Chondrocyte (in vitro differentiated cells): ENCODE measurements at regions not wholly inside any gene's neighbourhood (a gene's known extent, or its start where the extent isn't known, plus 50 kb on each side); places are given as distances from the start of the nearest gene placed in this dataset.
"Not testable (repeated sequence)": the region's sequence is repeated elsewhere in the genome, so short reads cannot be mapped to it uniquely, and the experiment has no call there.

Experiments
- DNase-seq: peaks from one replicate; pipeline ENCODE4 v3.0.0; 2021; ENCODE audit warnings: mixed read lengths, low spot score
- H3K27ac Mint-ChIP-seq: one replicate; pipeline ENCODE4 v1.8.0; 2021; ENCODE audit warnings: mild to moderate bottlenecking, moderate library complexity, mixed read lengths; ENCODE audit not compliant: unreplicated experiment
- H3K27me3 Mint-ChIP-seq: 2 replicates; pipeline ENCODE4 v1.8.0; 2021; ENCODE audit warnings: low read depth, mixed read lengths
- H3K36me3 Mint-ChIP-seq: 2 replicates; pipeline ENCODE4 v1.8.0; 2021; ENCODE audit warnings: low read depth, mixed read lengths
- H3K4me1 Mint-ChIP-seq: 2 replicates; pipeline ENCODE4 v1.8.0; 2021; ENCODE audit warnings: low read depth, mild to moderate bottlenecking, mixed read lengths
- H3K4me3 Mint-ChIP-seq: one replicate; pipeline ENCODE4 v1.8.0; 2021; ENCODE audit warnings: mild to moderate bottlenecking, moderate library complexity, mixed read lengths; ENCODE audit not compliant: unreplicated experiment
- H3K9me3 Mint-ChIP-seq: 2 replicates; pipeline ENCODE4 v1.8.0; 2021; ENCODE audit warnings: low read depth, mixed read lengths
- TF ChIP-seq, protein P1 (sequence below): fragments of 200-600 bp; sonication (generic); IDR thresholded peaks from 2 replicates; pipeline ENCODE4 v1.5.0; 2021; ENCODE audit warnings: antibody characterized with exemption, mild to moderate bottlenecking, moderate library complexity

GRCh38 chr9:119880361-119880760 lies 511.1 kb upstream of the BRINP1 start:
- Mint-ChIP-seq H3K27me3 (peaks cover 9% of the 10 kb centered on the region), H3K4me1 (no peaks in the 10 kb centered on the region), H3K9me3 (no peaks in the 10 kb centered on the region)

DNA sequence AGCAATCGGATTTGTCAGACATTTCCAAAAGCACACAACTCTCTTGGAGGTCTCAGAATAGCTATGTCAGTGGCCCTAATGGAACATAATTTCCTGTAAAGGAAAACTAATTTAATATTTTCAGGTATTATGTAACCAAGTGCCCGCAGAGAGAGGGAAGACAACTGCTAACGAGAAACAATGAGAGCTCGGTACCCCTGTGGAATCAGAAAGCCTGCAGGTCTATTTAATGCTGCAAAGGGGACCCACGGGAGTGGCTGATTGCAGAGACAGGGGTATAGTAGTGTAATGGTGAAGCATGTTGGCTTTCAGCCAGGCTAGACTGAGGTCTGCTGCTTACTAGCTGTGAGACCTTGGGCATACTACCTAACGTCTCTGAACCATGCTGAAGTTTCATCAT lies 508.1 kb upstream of the BRINP1 start:
- no peaks in the 10 kb centered on the region for H3K36me3 Mint-ChIP-seq
- TF ChIP-seq, protein P1, sequence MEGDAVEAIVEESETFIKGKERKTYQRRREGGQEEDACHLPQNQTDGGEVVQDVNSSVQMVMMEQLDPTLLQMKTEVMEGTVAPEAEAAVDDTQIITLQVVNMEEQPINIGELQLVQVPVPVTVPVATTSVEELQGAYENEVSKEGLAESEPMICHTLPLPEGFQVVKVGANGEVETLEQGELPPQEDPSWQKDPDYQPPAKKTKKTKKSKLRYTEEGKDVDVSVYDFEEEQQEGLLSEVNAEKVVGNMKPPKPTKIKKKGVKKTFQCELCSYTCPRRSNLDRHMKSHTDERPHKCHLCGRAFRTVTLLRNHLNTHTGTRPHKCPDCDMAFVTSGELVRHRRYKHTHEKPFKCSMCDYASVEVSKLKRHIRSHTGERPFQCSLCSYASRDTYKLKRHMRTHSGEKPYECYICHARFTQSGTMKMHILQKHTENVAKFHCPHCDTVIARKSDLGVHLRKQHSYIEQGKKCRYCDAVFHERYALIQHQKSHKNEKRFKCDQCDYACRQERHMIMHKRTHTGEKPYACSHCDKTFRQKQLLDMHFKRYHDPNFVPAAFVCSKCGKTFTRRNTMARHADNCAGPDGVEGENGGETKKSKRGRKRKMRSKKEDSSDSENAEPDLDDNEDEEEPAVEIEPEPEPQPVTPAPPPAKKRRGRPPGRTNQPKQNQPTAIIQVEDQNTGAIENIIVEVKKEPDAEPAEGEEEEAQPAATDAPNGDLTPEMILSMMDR, result no peak
- no peaks in the 10 kb centered on the region for H3K4me1 Mint-ChIP-seq
- no peak overlapping the region for H3K27ac Mint-ChIP-seq
- peaks cover 7% of the 10 kb centered on the region for H3K27me3 Mint-ChIP-seq
- H3K4me3 Mint-ChIP-seq, result no peak overlapping the region
- no peaks in the 10 kb centered on the region for H3K9me3 Mint-ChIP-seq
- DNase-seq, result no peak

More at GRCh38 chr9:119880361-119880760, 511.1 kb upstream of the BRINP1 start:
- no peaks in the 10 kb centered on the region for H3K36me3 Mint-ChIP-seq
- TF ChIP-seq, protein P1, result no peak
- H3K27ac Mint-ChIP-seq, result no peak overlapping the region
- H3K4me3 Mint-ChIP-seq, result no peak overlapping the region
- DNase-seq, result no peak

GRCh38 chr9:119873877-119874276 lies 504.6 kb upstream of the BRINP1 start:
- Mint-ChIP-seq H3K9me3 (peaks cover 3% of the 10 kb centered on the region), H3K4me1 (no peaks in the 10 kb centered on the region), H3K27ac (no peak overlapping the region), H3K4me3 (no peak overlapping the region), H3K27me3 (peaks cover 6% of the 10 kb centered on the region), H3K36me3 (no peaks in the 10 kb centered on the region)
- no peak for DNase-seq
- TF ChIP-seq, protein P1, result no peak

DNA sequence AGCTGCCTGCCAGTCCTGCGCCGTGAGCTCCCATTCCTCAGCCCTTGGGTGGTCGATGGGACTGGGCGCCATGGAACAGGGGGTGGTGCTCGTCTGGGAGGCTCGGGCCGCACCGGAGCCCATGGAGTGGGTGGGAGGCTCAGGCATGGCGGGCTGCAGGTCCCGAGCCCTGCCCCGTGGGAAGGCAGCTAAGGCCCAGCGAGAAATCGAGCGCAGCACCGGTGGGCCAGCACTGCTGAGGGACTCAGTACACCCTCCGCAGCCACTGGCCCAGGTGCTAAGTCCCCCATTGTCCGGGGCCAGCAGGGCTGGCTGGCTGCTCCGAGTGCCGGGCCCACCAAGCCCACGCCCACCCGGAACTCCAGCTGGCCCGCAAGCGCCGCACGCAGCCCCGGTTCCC lies 501.0 kb upstream of the BRINP1 start:
- H3K4me1 Mint-ChIP-seq, H3K27me3 Mint-ChIP-seq, H3K36me3 Mint-ChIP-seq, H3K27ac Mint-ChIP-seq, H3K4me3 Mint-ChIP-seq, DNase-seq: not testable (repeated sequence)
- H3K9me3 Mint-ChIP-seq, result peaks cover 10% of the 10 kb centered on the region

- Mint-ChIP-seq H3K27ac (no peak overlapping the region), H3K9me3 (peaks cover 26% of the 10 kb centered on the region), H3K36me3 (no peaks in the 10 kb centered on the region), H3K27me3 (peaks cover 7% of the 10 kb centered on the region), H3K4me3 (no peak overlapping the region), H3K4me1 (no peaks in the 10 kb centered on the region)
- TF ChIP-seq, protein P1, result no peak
- DNase-seq, result no peak
These were observed 499.5 kb upstream of the BRINP1 start for GRCh38 chr9:119868694-119869093.

DNA sequence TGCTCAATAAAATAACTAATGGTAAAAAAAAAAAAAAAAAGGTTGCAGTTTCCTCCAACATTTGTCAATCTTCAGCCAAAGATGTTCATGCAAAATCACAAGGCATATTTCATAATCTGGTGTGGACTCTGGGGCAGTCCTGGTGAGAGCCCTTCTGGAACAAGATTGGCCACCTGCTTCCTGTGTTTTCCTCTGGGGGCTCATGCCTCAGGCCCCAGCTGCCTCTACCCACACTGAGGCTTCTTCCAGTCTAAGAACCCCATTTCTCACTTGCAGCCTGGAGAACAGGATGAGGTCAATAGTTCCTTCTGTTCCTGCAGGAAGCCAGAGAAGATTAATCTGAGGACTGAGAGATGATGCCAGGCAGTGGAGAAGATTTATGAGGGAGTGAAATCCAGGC lies 492.6 kb upstream of the BRINP1 start:
- H3K36me3 Mint-ChIP-seq, result no peaks in the 10 kb centered on the region
- TF ChIP-seq, protein P1, result no peak
- H3K27ac Mint-ChIP-seq, result no peak overlapping the region
- H3K4me1 Mint-ChIP-seq, result no peaks in the 10 kb centered on the region
- no peak overlapping the region for H3K4me3 Mint-ChIP-seq
- DNase-seq, result no peak
- peaks cover 16% of the 10 kb centered on the region for H3K27me3 Mint-ChIP-seq
- H3K9me3 Mint-ChIP-seq, result peaks cover 16% of the 10 kb centered on the region
